Aorta (tissue), 5 donors: ENCODE measurements at regions not wholly inside any gene's neighbourhood (a gene's known extent, or its start where the extent isn't known, plus 50 kb on each side); places are given as distances from the start of the nearest gene placed in this dataset.
A peak's percentile ranks its signal among the peaks of the same experiment; 100 is the strongest.

Experiments
- ATAC-seq: fragments of 200-7000 bp; cut with Tn5 transposase; one replicate; pipeline ENCODE4 v1.9.1; 2022; ENCODE audit warnings: moderate library complexity; ENCODE audit not compliant: low FRiP score
- DNase-seq, 2 donors: peaks; one replicate each; pipeline ENCODE4 v3.0.0-alpha.2; 2020
- H3K27ac ChIP-seq, 2 donors: one replicate each; pipeline ENCODE4 v1.5.1; 2013; ENCODE audit warnings: low read length in 2 of 2, mild to moderate bottlenecking in 2 of 2, moderate library complexity in 2 of 2, control low read depth in 1 of 2, inconsistent platforms in 1 of 2, low read depth in 1 of 2
- H3K27me3 ChIP-seq, 2 donors: one replicate each; pipeline ENCODE4 v1.6.1; 2013; ENCODE audit warnings: control low read depth in 1 of 2, low read length in 1 of 2, mild to moderate bottlenecking in 1 of 2, moderate library complexity in 1 of 2; ENCODE audit not compliant: insufficient read depth in 2 of 2, control insufficient read depth in 1 of 2
- H3K36me3 ChIP-seq, 2 donors: one replicate each; pipeline ENCODE4 v1.6.1; 2013; ENCODE audit warnings: control low read depth in 1 of 2, low read length in 1 of 2, mild to moderate bottlenecking in 1 of 2; ENCODE audit not compliant: insufficient read depth in 2 of 2, control insufficient read depth in 1 of 2
- H3K4me1 ChIP-seq, 2 donors: one replicate each; pipeline ENCODE4 v1.6.1; 2013; ENCODE audit warnings: low read length in 2 of 2, control low read depth in 1 of 2, mild to moderate bottlenecking in 1 of 2, moderate library complexity in 1 of 2; ENCODE audit not compliant: insufficient read depth in 2 of 2, control insufficient read depth in 1 of 2
- H3K4me3 ChIP-seq, 2 donors: one replicate each; pipeline ENCODE4 v1.5.1; 2013; ENCODE audit warnings: low read length in 2 of 2, control low read depth in 1 of 2, mild to moderate bottlenecking in 1 of 2
- H3K9me3 ChIP-seq: one replicate; pipeline ENCODE4 v1.6.1; 2013; ENCODE audit warnings: mild to moderate bottlenecking, low read length; ENCODE audit not compliant: control insufficient read depth
- WGBS, 2 donors: extraction: QIAGEN DNeasy Blood & Tissue Kit; methylation state at CpG; one replicate each; pipeline ENCODE4 v1.1.7; 2013; 5-methylcytosine and 5-hydroxymethylcytosine counted together
- intact Hi-C, 2 donors: fragments of 100-400 bp; cut with DNase I; formaldehyde crosslinking; loops; one replicate each; pipeline versions ENCODE4 v1.14.2 to v1.15.0; 2022
- donor health status: healthy with polysubstance abuse.
- donor health status: Bipolar disorder and iron deficiency.
- donor health status: DM: no; HTN: no; CAD: no.
- donor health status: DM: no; HTN: no; CAD: no.
- donor health status: DM: yes; HTN: yes; CAD: no.

DNA sequence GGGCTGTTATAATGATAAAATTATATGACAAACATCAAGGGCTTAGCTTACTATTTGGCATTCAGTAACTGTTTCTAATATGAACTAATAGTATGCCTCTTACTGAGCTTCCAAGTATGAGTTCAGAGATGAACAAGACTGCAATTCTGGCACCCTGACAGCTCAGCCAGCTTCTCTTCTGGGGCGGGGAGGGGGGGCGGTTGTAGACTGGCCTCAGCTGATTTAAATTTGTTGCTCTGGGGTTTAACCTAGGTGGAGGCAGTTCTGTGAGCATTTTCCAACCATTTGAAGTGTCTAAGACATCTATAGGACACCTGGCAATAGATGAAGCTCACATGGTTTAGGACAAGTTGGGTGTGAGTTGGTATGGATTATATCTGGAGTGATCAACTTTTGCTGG, 401.9 kb downstream of the QKI start:
- Histone ChIP-seq H3K27ac (no peak overlapping the region), H3K4me3 (no peak overlapping the region), H3K4me1 (no peaks in the 10 kb centered on the region), H3K27me3 (peaks cover 0 to 1% of the 10 kb centered on the region in 2 donors), H3K9me3 (no peaks in the 10 kb centered on the region), H3K36me3 (no peaks in the 10 kb centered on the region)
- WGBS, 2 donors = 86 to 87% methylated on average over 2 of the region's 2 CpGs
- intact Hi-C loops = no loop called here
- ATAC-seq (no peak), DNase-seq (no peak)

GRCh38 chr6:163815796-163816195, 401.3 kb downstream of the QKI start:
- Histone ChIP-seq H3K4me3 (no peak overlapping the region), H3K27ac (no peak overlapping the region), H3K27me3 (peaks cover 0 to 1% of the 10 kb centered on the region in 2 donors), H3K36me3 (no peaks in the 10 kb centered on the region), H3K9me3 (no peaks in the 10 kb centered on the region), H3K4me1 (no peaks in the 10 kb centered on the region)
- 95 to 97% methylated on average over 2 of the region's 2 CpGs for WGBS, 2 donors
- intact Hi-C loops = no loop called here
- DNase-seq (no peak), ATAC-seq (no peak)

DNA sequence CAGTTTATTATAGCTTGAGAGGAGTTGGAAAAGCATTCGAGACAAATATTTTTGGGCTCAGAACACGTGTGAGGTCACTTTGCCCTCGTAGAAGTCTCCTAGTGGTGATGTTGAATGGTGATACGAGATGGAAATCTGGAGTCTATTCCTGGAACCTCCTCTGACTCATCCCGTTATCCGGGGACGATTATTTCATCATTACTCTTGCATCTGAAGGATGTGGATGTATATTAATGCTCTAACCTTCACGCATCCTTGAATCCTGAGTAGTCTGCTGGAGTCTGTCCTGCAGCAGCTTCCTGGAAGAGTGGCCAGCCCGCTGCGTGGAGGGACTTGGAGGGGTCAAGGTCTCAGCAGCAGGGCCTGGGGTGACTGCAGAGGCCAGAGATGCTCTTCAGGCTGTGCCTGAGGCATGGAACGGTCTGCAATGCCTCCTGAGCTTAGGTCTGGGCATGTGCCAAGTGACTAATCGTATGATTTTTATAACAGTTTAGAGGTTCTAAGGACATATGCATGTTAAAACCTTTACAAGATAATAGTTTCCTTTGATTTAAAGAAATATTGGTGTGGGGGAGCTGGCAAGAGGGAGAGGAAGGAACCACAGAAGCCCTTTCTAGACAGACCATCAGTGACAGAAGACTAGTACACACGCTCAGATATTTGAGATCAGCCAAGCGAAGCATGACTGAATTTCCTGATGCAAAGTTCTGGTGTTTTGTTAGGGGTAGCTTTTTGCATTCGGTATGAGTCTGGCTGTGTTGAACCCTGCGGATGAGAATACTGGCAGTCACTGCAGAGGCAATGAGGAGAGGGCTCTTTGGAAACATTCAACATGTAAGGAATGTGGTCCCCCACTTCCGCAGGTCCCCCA, 400.2 kb downstream of the QKI start:
- H3K4me3 ChIP-seq = no peak overlapping the region
- no peak for DNase-seq
- no peaks in the 10 kb centered on the region for H3K36me3 ChIP-seq
- no peaks in the 10 kb centered on the region for H3K4me1 ChIP-seq
- no peaks in the 10 kb centered on the region for H3K9me3 ChIP-seq
- ATAC-seq = peak; percentile 58
- no peak overlapping the region for H3K27ac ChIP-seq
- WGBS, 2 donors = 55 to 60% methylated on average over 17 of the region's 17 CpGs
- peaks cover 0 to 1% of the 10 kb centered on the region in 2 donors for H3K27me3 ChIP-seq
- intact Hi-C loops = no loop called here

- Histone ChIP-seq H3K27me3 (peaks cover 0 to 1% of the 10 kb centered on the region in 2 donors), H3K9me3 (no peaks in the 10 kb centered on the region), H3K4me1 (no peaks in the 10 kb centered on the region), H3K27ac (no peak overlapping the region), H3K36me3 (no peaks in the 10 kb centered on the region), H3K4me3 (no peak overlapping the region)
- intact Hi-C loops = no loop called here
- ATAC-seq (no peak), DNase-seq (no peak)
- WGBS, 2 donors = 75 to 76% methylated on average over 3 of the region's 3 CpGs
These were observed 399.5 kb downstream of the QKI start for GRCh38 chr6:163813979-163814493.

GRCh38 chr6:163811317-163811716, 396.8 kb downstream of the QKI start:
- no peaks in the 10 kb centered on the region for H3K4me1 ChIP-seq
- H3K9me3 ChIP-seq = no peaks in the 10 kb centered on the region
- no peaks in the 10 kb centered on the region for H3K36me3 ChIP-seq
- no peak overlapping the region for H3K27ac ChIP-seq
- H3K27me3 ChIP-seq = peaks cover 0 to 1% of the 10 kb centered on the region in 2 donors
- DNase-seq (no peak), ATAC-seq (no peak)
- H3K4me3 ChIP-seq = no peak overlapping the region
- intact Hi-C loops = no loop called here
- 56 to 72% methylated on average over 1 of the region's 1 CpG for WGBS, 2 donors

DNA sequence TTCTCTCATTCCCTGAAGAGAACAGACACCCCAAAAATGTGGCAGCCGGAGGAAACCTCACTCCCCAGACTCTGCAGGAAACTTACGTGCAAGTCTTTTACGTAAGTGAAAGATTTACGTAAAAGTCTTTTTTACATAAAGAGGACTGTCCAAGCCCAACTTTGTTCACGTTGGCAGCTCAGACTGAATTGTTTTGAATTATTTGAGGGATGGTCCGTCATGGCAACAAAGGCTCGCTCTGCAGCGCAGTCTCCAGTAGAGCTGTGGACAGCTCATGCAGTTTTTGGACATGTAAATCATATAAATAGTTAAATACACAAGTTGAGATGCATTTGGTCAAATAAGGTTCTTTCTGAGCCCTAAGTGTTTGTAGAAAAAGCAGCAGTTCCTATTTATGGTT, 394.8 kb downstream of the QKI start:
- H3K9me3 ChIP-seq = no peaks in the 10 kb centered on the region
- no peaks in the 10 kb centered on the region for H3K36me3 ChIP-seq
- intact Hi-C loops = no loop called here
- no peak for DNase-seq
- 51 to 68% methylated on average over 8 of the region's 8 CpGs for WGBS, 2 donors
- H3K27me3 ChIP-seq = no peaks in the 10 kb centered on the region
- H3K4me1 ChIP-seq = no peaks in the 10 kb centered on the region
- H3K4me3 ChIP-seq = no peak overlapping the region
- no peak for ATAC-seq
- H3K27ac ChIP-seq = no peak overlapping the region

DNA sequence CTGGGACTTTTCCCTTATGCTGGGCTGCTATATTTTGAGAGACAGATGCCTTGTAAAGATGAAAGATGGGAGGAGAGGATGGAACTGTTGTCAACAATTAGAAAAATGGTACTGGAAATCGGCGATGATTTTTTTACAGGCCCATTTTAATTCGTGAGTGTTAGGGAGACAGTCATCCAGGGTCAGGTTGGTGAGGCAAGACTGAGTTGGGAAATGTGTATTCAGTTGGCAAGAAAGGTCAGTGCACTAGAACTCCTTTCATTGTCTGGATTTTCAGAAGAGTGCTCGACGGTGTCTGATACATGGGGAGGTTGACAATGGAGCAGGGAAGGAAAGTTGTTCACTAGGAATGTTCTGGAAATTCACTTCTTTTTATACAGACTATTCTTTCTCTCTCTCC, 394.4 kb downstream of the QKI start:
- 86 to 88% methylated on average over 5 of the region's 5 CpGs for WGBS, 2 donors
- H3K36me3 ChIP-seq = no peaks in the 10 kb centered on the region
- H3K4me3 ChIP-seq = no peak overlapping the region
- H3K9me3 ChIP-seq = no peaks in the 10 kb centered on the region
- no peak overlapping the region for H3K27ac ChIP-seq
- ATAC-seq (no peak), DNase-seq (no peak)
- intact Hi-C loops = no loop called here
- H3K4me1 ChIP-seq = no peaks in the 10 kb centered on the region
- no peaks in the 10 kb centered on the region for H3K27me3 ChIP-seq

GRCh38 chr6:163808231-163808630, 393.7 kb downstream of the QKI start:
- 88 to 90% methylated on average over 6 of the region's 6 CpGs for WGBS, 2 donors
- DNase-seq = no peak
- Histone ChIP-seq H3K36me3 (no peaks in the 10 kb centered on the region), H3K4me1 (no peaks in the 10 kb centered on the region), H3K27ac (no peak overlapping the region), H3K27me3 (no peaks in the 10 kb centered on the region), H3K4me3 (no peak overlapping the region), H3K9me3 (no peaks in the 10 kb centered on the region)
- no peak for ATAC-seq
- intact Hi-C loops = no loop called here
